Embryonic facial prominence (tissue), 1 donor: ENCODE measurements at regions not wholly inside any gene's neighbourhood (a gene's known extent, or its start where the extent isn't known, plus 50 kb on each side); places are given as distances from the start of the nearest gene placed in this dataset.
"Not testable (repeated sequence)": the region's sequence is repeated elsewhere in the genome, so short reads cannot be mapped to it uniquely, and the experiment has no call there.

Source experiments
- DNase-seq: peaks from one replicate; pipeline ENCODE4 v3.0.0-alpha.2; 2016; ENCODE audit errors: extremely low spot score

DNA sequence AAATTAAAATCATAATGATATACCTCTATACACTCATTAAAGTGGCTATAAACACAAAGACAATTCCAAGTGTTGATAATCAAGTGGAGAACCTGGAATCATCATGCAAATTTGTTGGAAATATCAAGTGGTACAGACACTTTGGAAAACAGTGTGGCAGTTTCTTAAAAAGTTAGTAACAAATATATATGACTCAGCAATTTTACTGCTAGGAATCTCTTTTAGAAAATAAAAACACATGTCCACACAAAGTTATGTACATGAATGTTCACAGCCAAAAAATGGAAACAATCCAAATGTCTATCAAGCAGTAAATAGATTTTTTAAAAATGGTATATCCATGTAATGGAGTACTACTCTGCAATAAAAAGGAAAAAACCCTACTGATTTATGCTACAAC, 375.6 kb downstream of the HLX start:
- no peak for DNase-seq

DNA sequence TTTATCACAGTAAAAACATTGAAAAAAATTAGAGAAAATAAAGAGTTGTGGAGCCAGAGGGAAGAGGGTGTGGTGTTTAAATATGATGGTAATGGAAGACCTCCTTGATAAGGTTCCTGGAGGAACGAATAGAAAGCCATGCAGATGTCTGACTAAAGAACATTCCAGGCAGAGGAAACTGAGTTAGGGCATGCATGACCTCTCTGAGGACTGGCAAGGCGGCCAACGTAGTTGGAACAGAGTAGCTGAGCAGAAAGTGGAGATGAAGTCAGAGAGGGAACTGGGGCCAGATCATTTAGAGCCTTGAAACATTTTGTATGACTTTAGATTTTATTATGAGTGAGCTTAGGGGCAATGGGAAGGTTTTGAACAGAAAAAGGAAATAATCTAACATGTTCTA, 377.5 kb downstream of the HLX start:
- no peak for DNase-seq

DNA sequence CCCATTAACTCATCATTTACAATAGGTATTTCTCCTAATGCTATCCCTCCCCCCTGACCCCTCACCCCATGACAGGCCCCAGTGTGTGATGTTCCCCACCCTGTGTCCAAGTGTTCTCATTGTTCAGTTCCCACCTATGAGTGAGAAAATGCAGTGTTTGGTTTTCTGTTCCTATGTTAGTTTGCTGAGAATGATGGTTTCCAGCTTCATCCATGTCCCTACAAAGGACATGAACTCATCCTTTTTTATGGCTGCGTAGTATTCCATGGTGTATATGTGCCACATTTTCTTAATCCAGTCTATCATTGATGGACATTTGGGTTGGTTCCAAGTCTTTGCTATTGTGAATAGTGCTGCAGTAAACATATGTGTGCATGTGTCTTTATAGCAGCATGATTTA, 378.3 kb downstream of the HLX start:
- not testable (repeated sequence) for DNase-seq

DNA sequence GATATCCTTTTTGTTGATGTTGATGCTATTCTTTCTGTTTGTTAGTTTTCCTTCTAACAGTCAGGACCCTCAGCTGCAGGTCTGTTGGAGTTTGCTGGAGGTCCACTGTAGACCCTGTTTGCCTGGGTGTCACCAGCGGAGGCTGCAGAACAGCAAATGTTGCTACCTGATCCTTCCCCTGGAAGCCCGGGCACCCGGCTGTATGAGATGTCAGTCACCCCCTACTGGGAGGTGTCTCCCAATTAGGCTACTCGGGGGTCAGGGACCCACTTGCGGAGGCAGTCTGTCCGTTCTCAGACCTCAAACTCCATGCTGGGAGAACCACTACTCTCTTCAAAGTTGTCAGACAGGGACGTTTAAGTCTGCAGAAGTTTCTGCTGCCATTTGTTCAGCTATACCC, 383.4 kb downstream of the HLX start:
- not testable (repeated sequence) for DNase-seq

DNA sequence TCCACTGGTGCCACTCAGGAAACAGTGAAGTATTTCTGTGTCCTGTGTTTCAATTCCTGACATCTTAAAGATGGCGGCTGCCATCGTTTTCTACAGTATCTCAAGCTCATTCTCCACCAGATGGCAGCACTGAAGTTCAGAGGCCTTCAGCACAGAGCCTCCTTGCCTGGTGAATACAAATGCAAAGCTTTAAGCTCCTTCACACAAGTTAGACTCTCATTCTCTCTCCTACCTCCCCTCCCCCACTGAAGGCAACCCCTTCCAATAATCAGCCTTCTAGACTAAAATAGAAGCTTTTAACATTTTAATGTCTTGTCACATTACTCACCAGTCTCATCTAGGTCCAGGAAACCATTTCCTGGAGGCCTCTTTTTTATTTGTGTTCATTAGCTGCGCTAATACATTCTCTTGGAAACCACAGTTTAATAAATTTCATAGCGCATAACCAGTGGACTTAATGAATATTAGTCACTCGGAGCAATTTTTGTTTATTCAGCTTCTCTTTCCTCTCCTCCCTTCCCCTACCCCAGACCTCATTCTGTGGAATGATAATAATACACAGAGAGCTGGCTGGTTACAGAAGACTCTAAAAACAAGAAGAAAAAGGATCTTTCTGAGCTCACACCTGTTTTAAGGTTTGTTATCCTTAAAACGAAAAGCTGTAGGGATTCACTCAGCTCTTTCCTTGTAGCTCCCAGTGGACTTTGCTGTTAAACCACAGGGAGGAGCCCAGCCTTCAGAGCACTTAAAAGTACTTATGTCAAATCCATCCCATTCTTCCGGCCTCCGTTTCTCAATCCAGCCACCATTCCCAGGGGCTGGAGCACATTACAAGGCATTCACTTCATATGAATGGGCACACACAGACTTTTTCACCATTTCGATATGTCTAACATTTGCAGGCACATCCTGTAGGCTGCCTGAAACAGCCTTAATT, 384.9 kb downstream of the HLX start:
- no peak for DNase-seq

- DNase-seq: no peak
Measured at GRCh38 chr1:221264848-221265247, 385.6 kb downstream of the HLX start.

DNA sequence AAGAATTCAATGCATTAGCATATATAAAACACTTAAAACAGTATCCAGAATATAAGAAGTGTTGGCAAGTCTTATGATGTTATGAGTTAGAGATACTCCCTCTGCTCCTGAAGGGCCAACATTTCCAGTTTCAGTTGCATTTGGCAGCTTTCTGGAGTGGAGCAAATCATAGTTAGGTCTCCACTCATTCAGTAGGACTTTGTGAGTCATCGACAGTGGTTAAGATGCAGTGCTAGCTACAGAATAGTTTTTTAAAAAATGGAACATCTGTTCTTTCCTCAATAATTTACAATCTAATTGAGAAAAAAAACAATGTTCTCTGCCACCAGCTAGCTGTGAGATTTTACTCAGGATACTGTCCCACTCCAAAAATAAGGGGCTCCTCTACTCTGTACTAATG, 389.1 kb downstream of the HLX start:
- DNase-seq: no peak

- DNase-seq: no peak
Measured at GRCh38 chr1:221271701-221272100, 392.5 kb downstream of the HLX start.

- DNase-seq: no peak
Measured at GRCh38 chr1:221272940-221273339, 393.7 kb downstream of the HLX start.

GRCh38 chr1:221274373-221274772, 395.1 kb downstream of the HLX start:
- DNase-seq: no peak

- DNase-seq: no peak
Measured at GRCh38 chr1:221276896-221277409, 397.7 kb downstream of the HLX start.

- DNase-seq: no peak
Measured at GRCh38 chr1:221279146-221279545, 399.9 kb downstream of the HLX start.

DNA sequence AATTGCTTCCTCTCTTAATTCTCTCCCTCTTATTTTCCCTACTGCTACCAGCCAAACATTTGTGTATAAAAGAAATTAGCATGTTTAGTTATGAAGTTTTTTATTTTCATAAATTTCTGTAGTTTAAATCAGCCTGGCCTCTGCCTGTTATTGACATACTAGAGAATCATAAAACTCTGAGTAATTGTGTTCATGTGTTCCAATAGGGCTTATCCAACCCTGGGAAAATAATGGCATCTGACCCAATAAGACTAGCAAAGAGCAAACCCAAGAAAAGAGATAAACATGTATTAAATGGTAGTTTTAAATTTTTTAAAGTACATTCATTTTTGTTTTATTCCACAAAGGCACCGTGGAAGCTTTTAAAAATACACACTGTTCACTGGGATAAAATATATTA, 404.3 kb downstream of the HLX start:
- DNase-seq: no peak

DNA sequence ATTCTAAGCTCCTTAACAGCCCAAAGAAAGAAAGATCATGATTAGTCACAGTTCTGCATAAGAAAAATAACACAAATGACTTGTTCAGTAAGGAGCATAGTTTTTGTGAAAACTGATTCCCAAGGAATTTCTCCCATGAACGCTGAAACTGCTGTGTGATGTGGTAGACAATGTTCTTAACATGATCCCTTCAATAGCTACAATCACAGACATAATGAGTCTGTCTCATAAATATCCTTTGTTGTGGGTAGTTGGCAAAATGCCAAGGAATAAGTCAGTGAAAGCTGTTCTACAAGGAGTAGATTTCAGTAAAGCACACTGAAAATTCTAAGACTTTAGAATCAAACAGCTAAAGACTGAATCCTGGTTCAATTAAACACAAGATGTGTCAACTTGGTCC, 404.8 kb downstream of the HLX start:
- peak; percentile 34 for DNase-seq

DNA sequence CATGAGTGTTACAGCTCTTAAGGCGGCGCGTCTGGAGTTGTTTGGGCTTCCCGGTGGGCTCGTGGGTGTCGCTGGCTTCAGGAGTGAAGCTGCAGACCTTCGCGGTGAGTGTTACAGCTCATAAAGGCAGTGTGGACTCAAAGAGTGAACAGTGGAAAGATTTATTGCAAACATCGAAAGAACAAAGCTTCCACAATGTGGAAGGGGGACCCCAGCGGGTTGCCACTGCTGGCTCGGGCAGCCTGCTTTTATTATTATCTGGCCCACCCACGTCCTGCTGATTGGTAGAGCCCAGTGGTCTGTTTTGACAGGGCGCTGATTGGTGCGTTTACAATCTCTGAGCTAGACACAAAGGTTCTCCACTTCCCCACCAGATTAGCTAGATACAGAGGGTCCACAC, 405.7 kb downstream of the HLX start:
- not testable (repeated sequence) for DNase-seq

- DNase-seq: not testable (repeated sequence)
Measured at GRCh38 chr1:221285458-221286210, 406.4 kb downstream of the HLX start.

GRCh38 chr1:221286399-221286798, 407.2 kb downstream of the HLX start:
- DNase-seq: no peak

- DNase-seq: no peak
Measured at GRCh38 chr1:221289103-221289502, 409.9 kb downstream of the HLX start.

GRCh38 chr1:221290669-221291068, 411.4 kb downstream of the HLX start:
- DNase-seq: no peak

- no peak for DNase-seq
Measured at GRCh38 chr1:221291113-221291512, 411.9 kb downstream of the HLX start.

DNA sequence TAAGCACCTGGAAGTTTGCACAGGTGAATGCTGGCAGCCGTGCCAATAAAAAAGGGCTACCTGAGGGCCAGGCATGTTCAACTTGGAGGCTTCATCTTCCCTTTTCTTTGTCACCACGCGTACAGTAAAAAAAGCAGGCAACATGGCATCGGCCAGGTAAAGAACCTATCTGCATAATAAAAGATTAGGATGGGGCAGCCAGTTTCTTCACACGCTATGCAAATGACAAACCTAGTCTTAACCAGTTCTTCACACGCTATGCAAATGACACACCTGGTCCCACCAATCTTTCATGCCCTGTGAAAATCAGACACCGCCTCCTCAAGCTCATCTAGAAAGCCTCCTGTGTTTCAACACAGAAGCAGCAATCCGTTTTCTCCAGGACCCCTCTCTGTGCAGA, 413.4 kb downstream of the HLX start:
- DNase-seq: no peak

DNA sequence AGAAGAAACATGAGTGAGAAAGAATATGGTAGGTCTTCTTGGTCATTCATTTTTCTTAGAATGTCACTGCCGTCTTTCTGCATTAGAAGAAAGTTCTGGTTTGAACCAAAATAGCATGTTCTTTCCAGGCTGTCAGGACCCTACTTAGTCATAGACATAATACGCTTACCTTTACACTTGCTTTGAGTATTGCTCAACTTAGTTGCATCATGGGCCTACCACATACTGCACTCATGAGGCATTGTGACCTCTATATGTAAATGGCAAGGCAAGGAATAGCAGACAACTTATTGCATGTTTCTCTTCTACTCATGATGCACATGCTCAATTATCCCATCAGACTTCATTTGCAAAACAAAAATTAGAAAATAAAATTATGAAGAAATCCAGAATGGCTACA, 415.0 kb downstream of the HLX start:
- DNase-seq: no peak

GRCh38 chr1:221302357-221302756, 423.1 kb downstream of the HLX start:
- no peak for DNase-seq
